ENCODE measurements at regions not wholly inside any gene's neighbourhood (a gene's known extent, or its start where the extent isn't known, plus 50 kb on each side); places are given as distances from the start of the nearest gene placed in this dataset.

DNA sequence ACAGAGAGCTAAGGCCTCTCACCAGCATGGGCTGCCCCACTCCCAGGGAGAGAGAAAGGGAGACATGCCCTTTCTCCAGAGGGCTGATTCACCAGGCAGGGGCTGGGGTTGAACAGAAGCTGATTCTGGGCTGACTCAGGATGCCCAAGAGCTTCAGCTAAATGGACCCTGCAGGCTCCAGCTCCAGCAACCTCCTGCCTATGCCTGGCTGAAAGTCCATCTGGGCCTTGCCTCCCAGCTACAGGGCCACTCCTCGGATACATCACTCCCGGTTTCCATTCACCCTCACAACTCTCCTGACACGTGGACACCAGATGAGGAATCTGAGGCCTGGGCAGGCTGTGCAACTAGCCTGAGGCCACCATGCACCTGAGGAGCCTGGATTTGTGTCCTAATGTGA lies 215.5 kb downstream of the BUD13 start:
- no peaks in the 10 kb centered on the region for H3K36me3 Mint-ChIP-seq (ENCODE audit: low read depth)
- peaks cover 9% of the 10 kb centered on the region for H3K9me3 Mint-ChIP-seq
- no peak for DNase-seq
- no peak for TF ChIP-seq CTCF (conservative IDR thresholded peaks at IDR 0.05)
- H3K36me3 ChIP-seq (ENCODE audit: control insufficient read depth, insufficient read depth, low read length): no peaks in the 10 kb centered on the region
- 92% methylated on average over 3 of the region's 3 CpGs; no CpG with 5 or more reads in 1 of the 2 experiments for WGBS, 2 experiments (ENCODE audit: insufficient coverage in 1 of 2, insufficient read length in 1 of 2)
- no peak overlapping the region for H3K27ac Mint-ChIP-seq
- peaks cover 4% of the 10 kb centered on the region for H3K4me1 Mint-ChIP-seq
- no peak overlapping the region for H3K27ac ChIP-seq (ENCODE audit: low read depth, low read length)
- H3K27me3 ChIP-seq (ENCODE audit: control insufficient read depth, insufficient read depth, low read length, poor library complexity, severe bottlenecking): no peaks in the 10 kb centered on the region
- H3K4me3 Mint-ChIP-seq: no peak overlapping the region
- no peaks in the 10 kb centered on the region for H3K4me1 ChIP-seq (ENCODE audit: control insufficient read depth, insufficient read depth, low read length)
- H3K4me3 ChIP-seq (ENCODE audit: low read length): no peak overlapping the region
- peaks cover 14% of the 10 kb centered on the region for H3K27me3 Mint-ChIP-seq (ENCODE audit: insufficient read depth)
- H3K9ac ChIP-seq (ENCODE audit: extremely low read depth, low read length, poor library complexity, severe bottlenecking): no peak overlapping the region
- no peaks in the 10 kb centered on the region for H3K9me3 ChIP-seq (ENCODE audit: control insufficient read depth, low read length)

GRCh38 chr11:116556483-116556882 lies 216.3 kb downstream of the BUD13 start:
- DNase-seq: no peak
- H3K9me3 Mint-ChIP-seq: peaks cover 9% of the 10 kb centered on the region
- H3K4me1 Mint-ChIP-seq: peaks cover 4% of the 10 kb centered on the region
- no peak overlapping the region for H3K27ac ChIP-seq (ENCODE audit: low read depth, low read length)
- peaks cover 14% of the 10 kb centered on the region for H3K27me3 Mint-ChIP-seq (ENCODE audit: insufficient read depth)
- 91 to 92% methylated on average over 2 of the region's 2 CpGs for WGBS, 2 experiments (ENCODE audit: insufficient coverage in 1 of 2, insufficient read length in 1 of 2)
- no peak overlapping the region for H3K4me3 Mint-ChIP-seq
- no peak overlapping the region for H3K4me3 ChIP-seq (ENCODE audit: low read length)
- H3K4me1 ChIP-seq (ENCODE audit: control insufficient read depth, insufficient read depth, low read length): no peaks in the 10 kb centered on the region
- no peaks in the 10 kb centered on the region for H3K27me3 ChIP-seq (ENCODE audit: control insufficient read depth, insufficient read depth, low read length, poor library complexity, severe bottlenecking)
- TF ChIP-seq CTCF (conservative IDR thresholded peaks at IDR 0.05): no peak
- H3K36me3 ChIP-seq (ENCODE audit: control insufficient read depth, insufficient read depth, low read length): no peaks in the 10 kb centered on the region
- H3K9ac ChIP-seq (ENCODE audit: extremely low read depth, low read length, poor library complexity, severe bottlenecking): no peak overlapping the region
- H3K36me3 Mint-ChIP-seq (ENCODE audit: low read depth): no peaks in the 10 kb centered on the region
- H3K9me3 ChIP-seq (ENCODE audit: control insufficient read depth, low read length): no peaks in the 10 kb centered on the region
- H3K27ac Mint-ChIP-seq: no peak overlapping the region

DNA sequence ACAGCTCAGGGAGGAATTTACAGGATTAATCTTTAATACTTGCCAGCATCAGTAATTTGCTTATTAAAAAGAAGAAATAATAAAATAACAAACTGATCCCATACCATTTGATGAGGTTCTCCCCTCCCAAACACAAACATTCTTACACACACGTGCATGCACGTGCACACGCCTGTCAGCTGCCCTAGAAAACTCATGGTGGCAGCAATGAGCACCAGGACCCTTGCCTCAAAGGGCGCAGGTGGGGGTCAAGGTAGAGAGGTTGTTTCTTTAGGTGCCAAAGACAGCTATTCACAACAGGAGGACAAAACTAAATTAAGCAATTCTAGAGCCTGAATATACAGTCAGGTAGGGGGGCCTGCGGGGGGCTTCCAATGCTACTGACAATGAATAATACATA lies 219.3 kb downstream of the BUD13 start:
- TF ChIP-seq CTCF (conservative IDR thresholded peaks at IDR 0.05): peak; percentile 60
- H3K27me3 Mint-ChIP-seq (ENCODE audit: insufficient read depth): peaks cover 10% of the 10 kb centered on the region
- no peaks in the 10 kb centered on the region for H3K4me1 Mint-ChIP-seq
- no peak overlapping the region for H3K27ac Mint-ChIP-seq
- H3K9me3 ChIP-seq (ENCODE audit: control insufficient read depth, low read length): peaks cover 8% of the 10 kb centered on the region
- no peak for DNase-seq
- no peak overlapping the region for H3K4me3 Mint-ChIP-seq
- no peak overlapping the region for H3K9ac ChIP-seq (ENCODE audit: extremely low read depth, low read length, poor library complexity, severe bottlenecking)
- no peaks in the 10 kb centered on the region for H3K36me3 Mint-ChIP-seq (ENCODE audit: low read depth)
- H3K4me3 ChIP-seq (ENCODE audit: low read length): no peak overlapping the region
- 83% methylated on average over 5 of the region's 5 CpGs; no CpG with 5 or more reads in 1 of the 2 experiments for WGBS, 2 experiments (ENCODE audit: insufficient coverage in 1 of 2, insufficient read length in 1 of 2)
- peaks cover 15% of the 10 kb centered on the region for H3K9me3 Mint-ChIP-seq
- H3K27me3 ChIP-seq (ENCODE audit: control insufficient read depth, insufficient read depth, low read length, poor library complexity, severe bottlenecking): no peaks in the 10 kb centered on the region
- H3K4me1 ChIP-seq (ENCODE audit: control insufficient read depth, insufficient read depth, low read length): no peaks in the 10 kb centered on the region
- no peaks in the 10 kb centered on the region for H3K36me3 ChIP-seq (ENCODE audit: control insufficient read depth, insufficient read depth, low read length)
- no peak overlapping the region for H3K27ac ChIP-seq (ENCODE audit: low read depth, low read length)

Measured in endodermal cell (in vitro differentiated cells).